ENCODE measurements at regions not wholly inside any gene's neighbourhood (a gene's known extent, or its start where the extent isn't known, plus 50 kb on each side); places are given as distances from the start of the nearest gene placed in this dataset.

DNA sequence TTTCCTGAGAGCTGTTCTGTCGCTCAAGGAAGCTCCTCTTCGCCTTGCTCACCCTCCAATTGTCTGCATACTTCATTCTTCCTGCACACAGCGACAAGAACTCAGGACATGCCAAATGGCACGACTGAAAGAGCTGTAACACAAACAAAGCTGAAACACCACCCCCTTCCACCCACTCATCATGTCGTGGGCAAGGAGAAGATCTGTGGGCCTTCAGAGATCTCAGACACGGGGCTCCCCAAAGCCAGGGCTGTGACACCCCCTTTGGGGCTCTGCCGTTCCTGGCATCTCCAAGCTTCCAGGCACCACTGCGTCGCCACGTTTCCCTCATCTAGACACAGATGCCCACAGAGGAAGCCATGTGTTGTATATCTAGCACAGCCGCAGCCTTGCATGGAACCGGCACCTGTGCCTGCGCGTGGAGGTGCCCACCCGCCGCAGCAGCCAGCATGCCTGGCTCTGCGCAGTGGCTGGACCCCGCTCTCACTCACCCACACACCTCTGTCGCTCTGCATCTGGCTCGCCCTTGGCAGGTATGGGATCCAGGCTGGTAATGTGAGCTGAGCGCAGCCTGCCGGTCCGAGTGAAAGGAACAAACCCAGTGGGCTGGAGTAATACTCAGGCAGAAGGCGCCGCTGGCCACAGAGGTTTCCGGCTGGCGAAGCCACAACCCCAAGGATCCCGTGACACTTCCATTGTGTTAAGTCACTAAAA is 676.4 kb upstream of the INTU start:
- TF ChIP-seq ZC3H10 (CRISPR knock-in tag; IDR thresholded peaks at IDR 0.05) (no peak), ZNF8 (CRISPR knock-in tag; IDR thresholded peaks at IDR 0.05) (no peak), RARB (CRISPR knock-in tag; IDR thresholded peaks at IDR 0.05) (no peak), TOX (CRISPR knock-in tag; IDR thresholded peaks at IDR 0.05; ENCODE audit: borderline replicate concordance) (no peak), ISL1 (CRISPR knock-in tag; IDR thresholded peaks at IDR 0.05) (no peak)
- TF ChIP-seq, protein P1, sequence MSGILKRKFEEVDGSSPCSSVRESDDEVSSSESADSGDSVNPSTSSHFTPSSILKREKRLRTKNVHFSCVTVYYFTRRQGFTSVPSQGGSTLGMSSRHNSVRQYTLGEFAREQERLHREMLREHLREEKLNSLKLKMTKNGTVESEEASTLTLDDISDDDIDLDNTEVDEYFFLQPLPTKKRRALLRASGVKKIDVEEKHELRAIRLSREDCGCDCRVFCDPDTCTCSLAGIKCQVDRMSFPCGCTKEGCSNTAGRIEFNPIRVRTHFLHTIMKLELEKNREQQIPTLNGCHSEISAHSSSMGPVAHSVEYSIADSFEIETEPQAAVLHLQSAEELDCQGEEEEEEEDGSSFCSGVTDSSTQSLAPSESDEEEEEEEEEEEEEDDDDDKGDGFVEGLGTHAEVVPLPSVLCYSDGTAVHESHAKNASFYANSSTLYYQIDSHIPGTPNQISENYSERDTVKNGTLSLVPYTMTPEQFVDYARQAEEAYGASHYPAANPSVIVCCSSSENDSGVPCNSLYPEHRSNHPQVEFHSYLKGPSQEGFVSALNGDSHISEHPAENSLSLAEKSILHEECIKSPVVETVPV (CRISPR knock-in tag; IDR thresholded peaks at IDR 0.05), result no peak
- ATAC-seq, result no peak

- TF ChIP-seq GLIS3 (CRISPR knock-in tag; IDR thresholded peaks at IDR 0.05) (no peak), BACH2 (CRISPR knock-in tag; IDR thresholded peaks at IDR 0.05; ENCODE audit: borderline replicate concordance) (no peak), TCF4 (CRISPR knock-in tag; IDR thresholded peaks at IDR 0.05; ENCODE audit: borderline replicate concordance) (no peak), ARNTL (CRISPR knock-in tag; IDR thresholded peaks at IDR 0.05; ENCODE audit: borderline replicate concordance, low read depth) (no peak), ZNF565 (CRISPR knock-in tag; conservative IDR thresholded peaks at IDR 0.05; ENCODE audit: low read depth) (no peak), ISL1 (CRISPR knock-in tag; IDR thresholded peaks at IDR 0.05) (no peak), SNAI2 (CRISPR knock-in tag; IDR thresholded peaks at IDR 0.05) (no peak)
- TF ChIP-seq, protein P1 (CRISPR knock-in tag; IDR thresholded peaks at IDR 0.05), result no peak
- ATAC-seq, result peak; percentile 59; the same call in 2 of the 3 replicates
Measured at GRCh38 chr4:126957556-126957955, 675.2 kb upstream of the INTU start.

- ATAC-seq, result peak; percentile 50
- no peak for TF ChIP-seq POU6F1 (CRISPR knock-in tag; IDR thresholded peaks at IDR 0.05; ENCODE audit: borderline replicate concordance, low read depth)
- no peak for TF ChIP-seq ZNF8 (CRISPR knock-in tag; IDR thresholded peaks at IDR 0.05)
- no peak for TF ChIP-seq ESRRG (CRISPR knock-in tag; IDR thresholded peaks at IDR 0.05)
- no peak for TF ChIP-seq OSR1 (CRISPR knock-in tag; IDR thresholded peaks at IDR 0.05)
- TF ChIP-seq ZNF70 (CRISPR knock-in tag; IDR thresholded peaks at IDR 0.05), result no peak
- TF ChIP-seq ISL1 (CRISPR knock-in tag; IDR thresholded peaks at IDR 0.05), result no peak
- TF ChIP-seq, protein P1 (CRISPR knock-in tag; IDR thresholded peaks at IDR 0.05), result no peak
- no peak for TF ChIP-seq ZC3H10 (CRISPR knock-in tag; IDR thresholded peaks at IDR 0.05)
- no peak for TF ChIP-seq PPARA (CRISPR knock-in tag; IDR thresholded peaks at IDR 0.05; ENCODE audit: borderline replicate concordance)
- no peak for TF ChIP-seq TOX (CRISPR knock-in tag; IDR thresholded peaks at IDR 0.05; ENCODE audit: borderline replicate concordance)
- no peak for TF ChIP-seq ZFP3 (CRISPR knock-in tag; IDR thresholded peaks at IDR 0.05)
- TF ChIP-seq, protein P2, sequence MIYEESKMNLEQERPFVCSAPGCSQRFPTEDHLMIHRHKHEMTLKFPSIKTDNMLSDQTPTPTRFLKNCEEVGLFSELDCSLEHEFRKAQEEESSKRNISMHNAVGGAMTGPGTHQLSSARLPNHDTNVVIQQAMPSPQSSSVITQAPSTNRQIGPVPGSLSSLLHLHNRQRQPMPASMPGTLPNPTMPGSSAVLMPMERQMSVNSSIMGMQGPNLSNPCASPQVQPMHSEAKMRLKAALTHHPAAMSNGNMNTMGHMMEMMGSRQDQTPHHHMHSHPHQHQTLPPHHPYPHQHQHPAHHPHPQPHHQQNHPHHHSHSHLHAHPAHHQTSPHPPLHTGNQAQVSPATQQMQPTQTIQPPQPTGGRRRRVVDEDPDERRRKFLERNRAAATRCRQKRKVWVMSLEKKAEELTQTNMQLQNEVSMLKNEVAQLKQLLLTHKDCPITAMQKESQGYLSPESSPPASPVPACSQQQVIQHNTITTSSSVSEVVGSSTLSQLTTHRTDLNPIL (CRISPR knock-in tag; IDR thresholded peaks at IDR 0.05; ENCODE audit: low read depth), result no peak
- TF ChIP-seq ZFP30 (CRISPR knock-in tag; IDR thresholded peaks at IDR 0.05), result no peak
- TF ChIP-seq TCF4 (CRISPR knock-in tag; IDR thresholded peaks at IDR 0.05; ENCODE audit: borderline replicate concordance), result no peak
- no peak for TF ChIP-seq CSDC2 (CRISPR knock-in tag; IDR thresholded peaks at IDR 0.05)
- TF ChIP-seq BACH2 (CRISPR knock-in tag; IDR thresholded peaks at IDR 0.05; ENCODE audit: borderline replicate concordance), result no peak
- TF ChIP-seq GLIS3 (CRISPR knock-in tag; IDR thresholded peaks at IDR 0.05), result no peak
- TF ChIP-seq, protein P3, sequence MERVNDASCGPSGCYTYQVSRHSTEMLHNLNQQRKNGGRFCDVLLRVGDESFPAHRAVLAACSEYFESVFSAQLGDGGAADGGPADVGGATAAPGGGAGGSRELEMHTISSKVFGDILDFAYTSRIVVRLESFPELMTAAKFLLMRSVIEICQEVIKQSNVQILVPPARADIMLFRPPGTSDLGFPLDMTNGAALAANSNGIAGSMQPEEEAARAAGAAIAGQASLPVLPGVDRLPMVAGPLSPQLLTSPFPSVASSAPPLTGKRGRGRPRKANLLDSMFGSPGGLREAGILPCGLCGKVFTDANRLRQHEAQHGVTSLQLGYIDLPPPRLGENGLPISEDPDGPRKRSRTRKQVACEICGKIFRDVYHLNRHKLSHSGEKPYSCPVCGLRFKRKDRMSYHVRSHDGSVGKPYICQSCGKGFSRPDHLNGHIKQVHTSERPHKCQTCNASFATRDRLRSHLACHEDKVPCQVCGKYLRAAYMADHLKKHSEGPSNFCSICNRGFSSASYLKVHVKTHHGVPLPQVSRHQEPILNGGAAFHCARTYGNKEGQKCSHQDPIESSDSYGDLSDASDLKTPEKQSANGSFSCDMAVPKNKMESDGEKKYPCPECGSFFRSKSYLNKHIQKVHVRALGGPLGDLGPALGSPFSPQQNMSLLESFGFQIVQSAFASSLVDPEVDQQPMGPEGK (CRISPR knock-in tag; IDR thresholded peaks at IDR 0.05; ENCODE audit: borderline replicate concordance), result no peak
- TF ChIP-seq RARB (CRISPR knock-in tag; IDR thresholded peaks at IDR 0.05), result no peak
- no peak for TF ChIP-seq ARNTL (CRISPR knock-in tag; IDR thresholded peaks at IDR 0.05; ENCODE audit: borderline replicate concordance, low read depth)
Measured at GRCh38 chr4:126957987-126958386, 674.8 kb upstream of the INTU start.
